ENCODE measurements at regions not wholly inside any gene's neighbourhood (a gene's known extent, or its start where the extent isn't known, plus 50 kb on each side); places are given as distances from the start of the nearest gene placed in this dataset.

DNA sequence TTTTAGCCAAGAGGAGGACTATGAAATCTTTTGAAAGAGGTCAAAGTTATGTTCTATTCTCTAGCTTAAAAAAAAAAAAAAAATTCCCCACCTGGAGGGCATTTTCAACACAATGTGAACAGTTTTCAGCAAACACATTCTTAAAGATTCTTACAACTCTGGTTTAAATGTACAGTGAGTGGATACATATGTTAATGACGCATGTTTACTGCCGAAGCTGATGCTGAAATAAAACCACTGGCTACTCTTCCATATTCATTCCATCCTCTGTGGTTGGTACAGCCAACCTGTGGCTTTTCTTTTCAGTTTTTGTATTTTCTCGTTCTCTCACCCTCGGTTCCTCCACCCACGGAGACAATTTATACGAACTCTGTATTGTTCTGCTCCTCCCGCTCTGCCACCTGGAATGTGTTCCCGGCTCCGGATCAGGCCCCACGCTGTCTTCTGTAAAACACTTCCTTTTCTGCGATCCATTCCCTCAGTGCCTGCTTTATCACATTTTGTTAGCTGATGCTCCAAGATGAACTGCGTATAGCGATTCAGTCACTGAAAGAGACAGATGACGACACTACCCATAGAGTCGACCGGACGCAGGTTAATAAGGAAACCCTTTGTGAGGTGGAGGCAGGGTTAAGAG is 466.4 kb upstream of the ARGLU1 start:
- intact Hi-C loops (cut with micrococcal nuclease; ENCODE audit: unreplicated experiment): no loop called here
- ChIA-PET CTCF (no interaction called here), POLR2A (ENCODE audit: low non-redundant PET) (no interaction called here)
- DNase-seq (ENCODE audit: low spot score): no peak
- no peaks in the 10 kb centered on the region for H3K36me3 ChIP-seq (ENCODE audit: insufficient read depth, low read length, poor library complexity, severe bottlenecking)
- no TSS peak for BruUV-seq (replicated peaks)
- H3K4me1 ChIP-seq (ENCODE audit: insufficient read depth, low read length, poor library complexity, severe bottlenecking): no peaks in the 10 kb centered on the region
- H3K4me3 ChIP-seq (ENCODE audit: low read depth, low read length, poor library complexity, severe bottlenecking): no peak overlapping the region
- TF ChIP-seq EZH2 (IDR thresholded peaks at IDR 0.05; ENCODE audit: borderline replicate concordance, low read depth, low read length, poor library complexity, severe bottlenecking): no peak
- TF ChIP-seq CTCF (conservative IDR thresholded peaks at IDR 0.05; ENCODE audit: low read depth, low read length): no peak
- H3K9me3 ChIP-seq (ENCODE audit: low read depth, low read length, poor library complexity, severe bottlenecking): no peaks in the 10 kb centered on the region
- H3K27me3 ChIP-seq (replicated peaks; ENCODE audit: insufficient read depth, low read depth, low read length, poor library complexity): peaks cover 14% of the 10 kb centered on the region
- no peak overlapping the region for H3K27ac ChIP-seq (ENCODE audit: low read depth, low read length, poor library complexity, severe bottlenecking)

DNA sequence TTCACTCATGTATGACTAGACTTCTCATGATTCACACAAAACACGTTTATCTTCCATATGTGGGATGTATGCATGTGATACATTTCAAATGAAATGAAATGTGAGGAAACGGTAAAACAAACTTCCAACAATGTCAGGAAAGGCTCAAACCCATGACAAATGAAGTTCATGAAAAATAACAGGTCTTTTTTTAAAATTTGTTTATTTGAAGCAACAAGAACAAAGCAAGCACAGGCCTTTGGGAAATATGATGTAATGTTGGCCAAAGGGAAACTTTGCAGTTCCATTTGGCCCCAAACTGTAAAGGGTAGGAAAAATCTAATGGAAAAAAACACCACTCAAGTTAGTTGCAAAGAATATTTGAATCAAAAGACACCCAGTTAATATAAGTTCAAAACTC is 463.8 kb upstream of the ARGLU1 start:
- Histone ChIP-seq H3K4me1 (ENCODE audit: insufficient read depth, low read length, poor library complexity, severe bottlenecking) (no peaks in the 10 kb centered on the region), H3K36me3 (ENCODE audit: insufficient read depth, low read length, poor library complexity, severe bottlenecking) (no peaks in the 10 kb centered on the region), H3K4me3 (ENCODE audit: low read depth, low read length, poor library complexity, severe bottlenecking) (no peak overlapping the region), H3K27ac (ENCODE audit: low read depth, low read length, poor library complexity, severe bottlenecking) (no peak overlapping the region), H3K9me3 (ENCODE audit: low read depth, low read length, poor library complexity, severe bottlenecking) (no peaks in the 10 kb centered on the region), H3K27me3 (replicated peaks; ENCODE audit: insufficient read depth, low read depth, low read length, poor library complexity) (peaks cover 14% of the 10 kb centered on the region)
- intact Hi-C loops (cut with micrococcal nuclease; ENCODE audit: unreplicated experiment): no loop called here
- TF ChIP-seq EZH2 (IDR thresholded peaks at IDR 0.05; ENCODE audit: borderline replicate concordance, low read depth, low read length, poor library complexity, severe bottlenecking) (no peak), CTCF (conservative IDR thresholded peaks at IDR 0.05; ENCODE audit: low read depth, low read length) (no peak)
- BruUV-seq (replicated peaks): no TSS peak
- no peak for DNase-seq (ENCODE audit: low spot score)
- ChIA-PET CTCF (no interaction called here), POLR2A (ENCODE audit: low non-redundant PET) (no interaction called here)

- POLR2A ChIA-PET (ENCODE audit: low non-redundant PET): no interaction called here
- CTCF ChIA-PET: no interaction called here
- intact Hi-C loops (cut with micrococcal nuclease; ENCODE audit: unreplicated experiment): no loop called here
- TF ChIP-seq EZH2 (IDR thresholded peaks at IDR 0.05; ENCODE audit: borderline replicate concordance, low read depth, low read length, poor library complexity, severe bottlenecking) (no peak), CTCF (conservative IDR thresholded peaks at IDR 0.05; ENCODE audit: low read depth, low read length) (no peak)
- peaks cover under 1% of the 10 kb centered on the region for H3K27me3 ChIP-seq (replicated peaks; ENCODE audit: insufficient read depth, low read depth, low read length, poor library complexity)
- DNase-seq (ENCODE audit: low spot score): no peak
- H3K4me1 ChIP-seq (ENCODE audit: insufficient read depth, low read length, poor library complexity, severe bottlenecking): no peaks in the 10 kb centered on the region
- no peaks in the 10 kb centered on the region for H3K36me3 ChIP-seq (ENCODE audit: insufficient read depth, low read length, poor library complexity, severe bottlenecking)
- no peak overlapping the region for H3K4me3 ChIP-seq (ENCODE audit: low read depth, low read length, poor library complexity, severe bottlenecking)
- H3K9me3 ChIP-seq (ENCODE audit: low read depth, low read length, poor library complexity, severe bottlenecking): no peaks in the 10 kb centered on the region
- no TSS peak for BruUV-seq (replicated peaks)
- H3K27ac ChIP-seq (ENCODE audit: low read depth, low read length, poor library complexity, severe bottlenecking): no peak overlapping the region
Measured at GRCh38 chr13:107028751-107029150, 460.8 kb upstream of the ARGLU1 start.

Data from A673 (cell line).